GM10248 (cell line): ENCODE measurements at regions not wholly inside any gene's neighbourhood (a gene's known extent, or its start where the extent isn't known, plus 50 kb on each side); places are given as distances from the start of the nearest gene placed in this dataset.

ENCODE experiments used
- CTCF ChIA-PET: fragments of 300-600 bp; sonication (Branson Sonifier 250); formaldehyde crosslinking; extraction: SDS; loops from one replicate; lab custom pipeline; 2021; ENCODE audit warnings: antibody characterized with exemption; lab: Yijun Ruan, JAX
- POLR2A ChIA-PET: fragments of 350-650 bp; sonication (Branson Sonifier 250); formaldehyde crosslinking; extraction: SDS; loops from one replicate; lab custom pipeline; 2020; ENCODE audit warnings: antibody characterized with exemption; lab: Yijun Ruan, JAX
- DNase-seq: peaks from one replicate; pipeline ENCODE4 v3.0.0; 2012; ENCODE audit errors: extremely low spot score
- CTCF ChIP-seq: IDR thresholded peaks from 2 replicates; pipeline ENCODE4 v1.5.1; 2012; ENCODE audit warnings: mild to moderate bottlenecking, low read depth; ENCODE audit errors: extremely low read depth, missing control alignments, control extremely low read depth

DNA sequence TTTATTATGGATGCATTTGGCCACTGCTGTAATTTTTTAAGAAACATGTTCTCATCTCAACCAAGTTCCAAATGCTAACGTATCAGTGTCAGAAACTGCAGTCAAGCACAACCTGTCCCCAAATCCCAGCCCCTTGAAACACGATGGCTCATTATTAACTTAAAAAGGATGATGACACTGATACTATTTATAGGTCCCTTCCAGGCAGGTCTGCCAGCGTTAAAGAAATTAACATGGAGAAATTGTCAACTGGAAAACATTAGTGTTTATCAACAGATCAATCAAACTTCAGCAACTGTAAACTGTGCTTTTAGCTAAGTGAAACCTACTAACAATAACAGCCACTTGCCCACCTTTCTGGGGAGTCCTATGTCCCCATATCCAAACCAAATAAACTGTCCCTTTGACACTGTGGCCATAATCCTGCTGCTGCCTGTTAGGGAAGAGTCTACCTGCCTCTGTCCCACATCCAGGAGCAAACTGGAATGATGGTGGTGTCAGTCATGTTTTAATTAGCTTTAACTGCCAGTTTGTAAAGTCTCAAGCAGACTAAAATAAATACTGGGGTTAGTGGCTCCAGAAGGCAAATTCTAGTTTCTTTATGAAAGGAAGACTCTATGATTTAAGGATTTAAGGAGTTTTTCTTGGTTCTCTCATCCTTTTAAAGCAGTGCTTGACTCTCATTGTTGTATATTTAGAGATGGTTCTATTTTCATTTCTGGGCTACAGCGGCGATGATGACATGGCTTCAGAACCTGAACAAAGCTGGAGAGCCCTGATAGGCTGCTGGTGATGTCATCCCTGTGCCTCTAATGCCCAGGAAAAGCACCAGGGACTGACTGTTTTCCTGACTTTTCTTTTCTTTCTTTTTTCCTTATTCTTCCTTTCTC is 583.6 kb upstream of the PIK3C3 start:
- CTCF ChIA-PET: no interaction called here
- POLR2A ChIA-PET: no interaction called here
- no peak for DNase-seq
- no peak for TF ChIP-seq CTCF

- POLR2A ChIA-PET: no interaction called here
- CTCF ChIA-PET: no interaction called here
- DNase-seq: no peak
- no peak for TF ChIP-seq CTCF
Observed at GRCh38 chr18:41370740-41371139, 584.3 kb upstream of the PIK3C3 start.

DNA sequence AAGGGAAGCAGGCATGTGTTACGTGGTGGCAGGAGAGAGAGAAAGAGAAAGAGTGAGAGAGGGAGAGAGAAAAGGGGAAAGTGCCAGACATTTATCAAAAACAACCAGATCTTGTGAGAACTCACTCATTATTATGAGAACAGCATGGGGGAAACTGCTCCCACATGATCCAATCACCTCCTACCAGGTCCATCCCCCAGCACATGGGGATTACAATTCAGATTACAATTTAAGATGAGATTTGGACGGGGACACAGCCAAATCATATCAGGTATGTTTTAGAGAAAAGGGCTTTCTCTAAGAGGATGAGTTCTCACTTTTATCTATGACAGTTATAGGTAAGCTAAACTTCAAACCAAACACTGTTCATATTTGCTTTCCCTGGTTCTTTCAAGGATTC is 597.3 kb upstream of the PIK3C3 start:
- TF ChIP-seq CTCF: no peak
- ChIA-PET CTCF (no interaction called here), POLR2A (no interaction called here)
- no peak for DNase-seq

DNA sequence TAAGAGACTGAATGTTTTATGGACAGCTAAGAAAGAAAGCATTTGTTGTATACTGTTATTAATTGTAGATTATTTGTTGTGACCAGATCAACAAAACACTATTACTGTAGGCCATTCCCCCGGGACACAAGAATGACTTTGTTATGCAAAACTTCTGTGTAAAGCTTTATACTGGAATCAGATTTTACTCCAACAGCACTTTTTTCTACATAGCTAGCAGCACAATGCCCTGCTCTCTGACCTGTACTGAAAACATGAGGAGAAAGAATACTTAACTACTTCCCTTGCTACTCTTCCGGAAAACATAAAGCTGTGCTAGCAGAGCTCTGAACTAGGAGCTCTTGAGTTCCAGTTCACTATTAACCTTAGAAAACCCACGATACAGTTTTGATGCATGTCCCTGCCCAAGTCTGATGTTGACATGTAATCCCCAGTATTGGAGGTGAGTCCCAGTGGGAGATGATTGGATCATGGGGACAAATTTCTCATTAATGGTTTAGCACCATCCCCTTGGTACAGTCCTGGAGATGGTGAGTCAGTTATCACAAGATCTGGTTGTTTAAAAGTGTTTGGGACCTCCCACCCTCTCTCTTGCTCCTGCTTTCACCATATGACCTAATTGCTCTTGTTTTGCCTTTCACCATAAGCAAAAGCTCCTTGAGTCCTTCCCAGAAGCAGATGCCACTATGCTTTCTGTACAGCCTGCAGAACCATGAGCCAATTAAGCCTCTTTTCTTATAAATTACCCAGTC is 601.1 kb upstream of the PIK3C3 start:
- POLR2A ChIA-PET: no interaction called here

DNA sequence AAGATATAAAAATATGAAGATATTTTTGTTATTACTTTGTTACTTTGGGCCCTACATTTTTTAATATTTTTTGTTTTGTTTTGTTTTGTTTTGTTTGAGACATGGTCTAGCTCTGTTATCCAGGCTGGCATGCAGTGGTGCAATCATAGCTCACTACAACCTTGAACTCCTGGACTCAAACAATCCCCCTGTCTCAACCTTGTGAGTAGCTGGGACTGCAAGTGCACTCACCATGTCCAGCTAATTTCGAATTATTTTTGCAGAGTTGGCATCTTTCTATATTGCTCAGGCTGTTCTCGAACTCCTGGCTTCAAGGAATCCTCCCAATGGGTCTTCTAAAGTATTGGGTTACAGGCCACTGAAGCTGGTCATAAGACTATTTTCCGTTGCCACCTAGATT is 603.6 kb upstream of the PIK3C3 start:
- DNase-seq: no peak
- TF ChIP-seq CTCF: no peak
- ChIA-PET POLR2A (no interaction called here), CTCF (no interaction called here)

More for the DNA sequence above, 601.1 kb upstream of the PIK3C3 start:
- CTCF ChIA-PET: interaction anchor here (1.2 kb wide), 1 partner anchor 11 kb away, joined by 3 read pairs; no protein-coding TSS in a partner anchor
- TF ChIP-seq CTCF: no peak
- DNase-seq: no peak

DNA sequence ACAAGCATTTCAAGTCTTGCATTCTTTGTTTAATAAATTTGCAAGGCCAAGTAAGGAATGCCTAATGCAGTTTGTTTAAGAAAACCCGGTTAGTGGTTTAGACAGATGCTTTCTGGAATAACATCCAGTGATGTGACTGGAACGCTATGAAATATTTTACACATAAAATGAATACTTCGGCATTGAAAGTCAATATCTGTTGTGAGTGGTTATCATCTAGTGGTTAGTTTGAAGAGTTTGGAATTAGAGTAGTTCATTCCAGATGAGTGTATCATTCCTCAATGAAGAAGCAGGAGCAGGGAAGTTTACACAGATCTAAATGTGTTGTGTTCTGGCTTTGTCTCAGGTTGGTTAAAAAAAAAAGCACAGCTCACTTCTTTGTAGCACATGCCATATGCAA is 608.0 kb upstream of the PIK3C3 start:
- CTCF ChIA-PET: no interaction called here
- POLR2A ChIA-PET: no interaction called here
- DNase-seq: no peak
- no peak for TF ChIP-seq CTCF
